HT-29 (cell line): ENCODE measurements at regions not wholly inside any gene's neighbourhood (a gene's known extent, or its start where the extent isn't known, plus 50 kb on each side); places are given as distances from the start of the nearest gene placed in this dataset.

Experiments
- DNase-seq: peaks from one replicate; pipeline ENCODE4 v3.0.0-alpha.2; 2015; ENCODE audit warnings: low spot score

DNA sequence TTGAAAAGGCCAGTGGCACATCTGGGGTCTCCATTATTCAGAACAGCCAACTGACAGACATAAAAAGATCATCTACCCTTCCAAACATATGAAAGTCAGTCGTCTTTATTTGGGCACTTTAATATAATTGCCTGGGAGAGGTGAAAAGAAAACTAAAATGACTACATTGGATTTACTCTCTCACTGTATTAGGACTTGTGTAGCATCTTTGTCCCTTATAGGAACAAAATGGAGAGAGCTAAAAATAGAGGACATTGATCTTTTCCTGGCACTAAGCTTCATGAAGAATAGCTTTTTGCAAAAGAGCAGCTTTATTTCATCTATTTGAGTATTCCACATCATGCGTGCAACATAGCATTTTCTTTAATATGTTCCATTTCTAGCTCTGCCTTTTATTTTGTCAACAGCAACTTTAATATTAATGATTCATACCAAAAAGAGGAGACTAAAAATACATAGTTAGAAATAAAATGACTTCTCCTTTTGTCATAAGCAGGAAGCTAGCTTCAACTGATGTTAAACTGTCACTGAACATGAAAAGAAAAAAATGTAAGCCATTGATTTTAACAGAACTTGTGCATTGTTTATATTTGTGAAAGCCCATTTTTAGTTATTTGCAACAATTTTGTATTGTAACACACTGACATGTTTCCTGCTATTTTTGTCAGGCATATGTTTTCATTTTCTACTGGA lies 254.6 kb downstream of the SEC23A start:
- no peak for DNase-seq

- DNase-seq: no peak
These were observed 255.9 kb downstream of the SEC23A start for GRCh38 chr14:38847161-38847560.

DNA sequence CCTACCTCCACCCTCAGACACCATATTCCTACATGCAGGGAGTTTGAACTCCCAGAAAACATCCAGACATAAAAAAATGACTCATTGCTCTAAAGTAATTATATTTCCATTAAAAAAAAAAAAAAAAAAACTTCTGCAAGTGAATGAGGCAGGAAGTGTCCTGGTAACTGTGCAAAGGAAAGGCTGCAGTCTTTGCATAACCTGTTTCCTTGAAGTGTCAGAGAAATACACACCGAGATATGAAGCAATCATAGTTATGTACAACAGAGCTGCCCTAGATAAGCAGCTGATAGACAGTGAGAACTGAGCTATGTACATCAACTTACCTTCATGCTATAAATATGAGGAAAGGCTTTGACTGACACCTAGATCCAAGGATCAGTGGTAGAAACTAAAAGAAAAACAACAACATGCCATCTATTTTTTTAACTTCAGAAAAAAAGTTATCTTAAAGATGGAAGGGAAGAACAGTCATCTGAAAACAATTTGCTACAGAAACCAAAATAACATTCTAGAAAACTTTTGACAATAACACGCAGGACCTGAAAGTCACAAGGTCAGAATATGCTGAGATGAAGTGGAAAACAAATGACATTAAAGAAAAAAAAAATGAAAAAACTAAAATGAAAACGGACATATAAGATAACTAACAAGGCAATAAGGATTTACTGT lies 263.2 kb downstream of the SEC23A start:
- no peak for DNase-seq

GRCh38 chr14:38838979-38839323 lies 264.1 kb downstream of the SEC23A start:
- DNase-seq: no peak

- no peak for DNase-seq
These were observed 264.7 kb downstream of the SEC23A start for GRCh38 chr14:38838049-38838978.

DNA sequence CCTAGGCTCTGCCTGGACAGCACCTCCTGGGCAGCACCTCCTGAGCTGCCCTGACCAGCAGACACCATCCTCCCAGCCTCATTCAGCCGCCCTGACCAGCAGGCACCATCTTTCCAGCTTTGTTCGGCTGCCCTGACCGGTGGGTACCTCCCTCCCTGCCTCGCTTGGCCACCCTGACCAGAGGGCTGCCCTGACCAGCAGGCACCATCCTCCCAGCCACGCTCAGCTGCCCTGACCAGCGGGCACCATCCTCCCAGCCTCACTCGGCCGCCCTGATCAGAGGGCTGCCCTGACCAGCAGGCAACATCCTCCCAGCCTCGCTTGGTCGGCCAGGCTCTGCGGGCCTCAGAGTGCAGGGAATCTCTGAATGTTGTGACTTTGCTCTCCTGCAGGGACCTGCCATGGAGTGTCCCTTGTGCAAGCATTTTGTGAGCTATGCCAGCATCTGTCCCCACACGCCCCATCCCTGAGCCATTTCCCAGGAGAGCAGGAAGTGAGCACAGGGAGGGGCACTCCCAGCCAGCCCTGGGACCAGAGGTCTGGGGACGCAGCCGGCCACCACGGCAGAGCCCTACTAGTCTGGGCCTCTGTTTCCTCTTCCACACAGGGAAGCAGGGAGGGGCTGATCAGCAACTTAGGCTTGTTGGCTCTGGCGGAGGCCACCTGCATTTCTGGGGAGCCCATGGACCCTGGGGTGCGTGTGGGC lies 265.5 kb downstream of the SEC23A start:
- no peak for DNase-seq

- no peak for DNase-seq
These were observed 266.5 kb downstream of the SEC23A start for GRCh38 chr14:38836539-38836938.

- no peak for DNase-seq
These were observed 267.2 kb downstream of the SEC23A start for GRCh38 chr14:38835874-38836273.

DNA sequence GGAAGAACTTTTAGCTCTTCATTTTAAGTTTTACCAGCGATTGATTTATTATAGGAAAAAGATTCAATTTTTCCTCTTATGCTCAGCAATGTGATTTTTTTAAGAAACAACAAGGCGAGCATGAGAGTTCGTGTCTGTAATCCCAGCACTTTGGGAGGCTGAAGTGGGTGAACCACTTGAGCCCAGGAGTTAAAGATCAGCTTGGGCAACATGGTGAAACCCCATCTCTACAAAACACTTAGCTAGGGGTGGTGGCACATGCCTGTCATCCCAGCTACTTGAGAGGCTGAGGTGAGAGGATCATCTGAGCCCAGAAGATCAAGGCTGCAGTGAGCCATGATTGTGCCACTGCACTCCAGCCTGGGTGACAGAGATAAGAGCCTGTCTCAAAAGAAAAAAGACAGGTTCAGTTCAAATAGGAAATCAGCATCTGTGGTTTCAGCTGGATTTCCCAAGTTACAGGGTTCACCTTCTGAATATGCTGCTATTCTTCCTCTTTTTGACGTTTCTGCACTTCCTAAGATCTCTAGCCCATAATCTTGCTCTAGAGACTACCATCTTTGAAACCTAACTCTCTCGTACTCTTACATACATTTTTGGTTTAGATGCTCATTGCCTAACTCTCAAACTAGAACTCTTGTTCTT lies 274.7 kb downstream of the SEC23A start:
- no peak for DNase-seq

DNA sequence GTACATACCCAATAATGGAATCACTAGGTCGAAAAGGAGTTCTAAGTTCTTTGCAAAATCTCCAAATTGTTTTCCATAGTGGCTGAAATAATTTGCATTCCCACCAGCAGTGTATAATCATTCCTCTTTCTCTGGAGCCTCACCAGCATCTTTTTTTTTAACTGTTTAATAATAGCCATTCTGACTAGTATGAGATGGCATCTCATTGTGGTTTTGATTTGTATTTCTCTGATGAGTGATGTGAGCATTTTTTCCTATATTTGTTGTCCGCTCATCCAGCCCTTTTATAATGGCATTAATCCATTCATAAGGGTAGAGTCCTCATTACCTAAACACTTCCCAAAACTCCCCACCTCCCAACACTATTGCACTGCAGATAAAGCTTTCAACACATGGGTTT lies 278.3 kb downstream of the SEC23A start:
- no peak for DNase-seq

DNA sequence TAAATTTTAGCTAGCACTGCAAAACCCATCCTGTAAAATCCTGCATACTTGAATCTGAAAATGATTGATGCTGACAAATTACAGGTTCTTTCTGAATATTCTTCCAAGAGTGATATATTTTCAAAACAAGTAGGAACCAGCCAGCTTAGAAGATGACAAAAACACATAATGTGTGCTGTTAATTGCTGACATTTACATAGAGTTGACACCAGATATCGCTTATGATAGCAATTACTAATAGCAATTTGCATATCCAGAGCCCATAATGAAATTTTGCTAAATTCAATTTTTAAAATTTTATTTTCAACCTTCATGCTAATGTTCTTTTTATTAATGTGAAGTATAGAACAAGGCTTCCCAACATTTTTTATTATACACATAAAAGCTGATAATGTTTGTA lies 284.5 kb downstream of the SEC23A start:
- no peak for DNase-seq

- peak; percentile 34 for DNase-seq
These were observed 294.1 kb downstream of the SEC23A start for GRCh38 chr14:38808734-38809455.

DNA sequence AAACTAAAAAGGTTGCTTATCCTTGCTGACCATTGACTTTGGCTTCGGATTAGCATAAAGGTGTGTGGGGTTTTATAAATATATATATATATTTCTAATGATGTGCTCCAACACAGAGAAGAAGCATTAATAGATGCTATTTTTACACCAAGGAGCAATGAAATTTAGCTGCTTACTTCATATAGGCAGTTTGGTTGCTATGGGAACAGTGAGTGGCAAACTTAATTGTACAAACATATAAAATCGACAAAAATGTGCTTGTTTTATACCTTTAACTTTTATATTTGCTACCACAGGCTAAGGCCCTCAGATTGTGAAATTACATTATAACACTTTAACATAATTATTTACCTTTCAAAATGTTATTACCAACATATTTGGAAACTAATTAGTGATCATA lies 303.4 kb downstream of the SEC23A start:
- DNase-seq: no peak

DNA sequence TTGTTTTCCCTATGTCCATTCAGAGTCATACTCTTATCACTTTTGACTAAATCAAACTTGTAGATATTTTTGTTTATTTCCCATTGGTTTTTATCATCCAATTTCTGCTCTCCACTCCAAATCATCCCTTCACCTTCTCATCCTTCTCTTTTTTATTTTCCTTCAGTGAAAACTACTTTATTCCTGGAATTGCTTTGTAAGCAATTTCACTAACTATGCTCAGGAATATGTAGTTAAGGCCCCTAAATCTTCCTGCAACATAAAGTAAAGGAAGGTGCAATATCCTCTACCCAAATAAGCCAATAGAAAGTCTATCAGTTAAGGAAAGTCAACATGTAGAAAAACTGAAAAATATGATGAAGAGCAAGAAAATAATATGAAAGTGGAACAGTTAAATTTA lies 308.4 kb downstream of the SEC23A start:
- no peak for DNase-seq

GRCh38 chr14:38791862-38792261 lies 311.2 kb downstream of the SEC23A start:
- no peak for DNase-seq

- DNase-seq: no peak
These were observed 312.1 kb downstream of the SEC23A start for GRCh38 chr14:38790916-38791315.

GRCh38 chr14:38789805-38790204 lies 313.2 kb downstream of the SEC23A start:
- no peak for DNase-seq

GRCh38 chr14:38788060-38788459 lies 315.0 kb downstream of the SEC23A start:
- DNase-seq: no peak

DNA sequence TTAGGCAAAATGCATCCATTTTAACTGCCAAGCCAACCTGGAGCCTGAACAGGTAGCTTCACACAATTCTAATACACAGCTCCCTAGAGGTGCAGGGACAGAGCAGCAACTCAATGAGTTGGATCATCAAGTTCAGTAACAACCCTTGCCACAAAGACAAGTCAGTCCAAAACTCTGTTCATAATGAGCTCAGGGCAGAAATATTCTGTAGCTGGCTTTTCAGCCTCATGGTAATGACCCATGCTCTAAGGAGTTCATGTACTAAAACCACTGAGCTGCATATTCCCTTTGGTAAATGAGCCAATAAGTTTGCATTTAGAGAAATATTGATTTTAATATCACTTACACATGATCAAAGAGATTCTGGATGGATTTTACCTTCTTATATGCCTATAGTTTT lies 316.1 kb downstream of the SEC23A start:
- DNase-seq: no peak

GRCh38 chr14:38777401-38777800 lies 325.6 kb downstream of the SEC23A start:
- DNase-seq: no peak

DNA sequence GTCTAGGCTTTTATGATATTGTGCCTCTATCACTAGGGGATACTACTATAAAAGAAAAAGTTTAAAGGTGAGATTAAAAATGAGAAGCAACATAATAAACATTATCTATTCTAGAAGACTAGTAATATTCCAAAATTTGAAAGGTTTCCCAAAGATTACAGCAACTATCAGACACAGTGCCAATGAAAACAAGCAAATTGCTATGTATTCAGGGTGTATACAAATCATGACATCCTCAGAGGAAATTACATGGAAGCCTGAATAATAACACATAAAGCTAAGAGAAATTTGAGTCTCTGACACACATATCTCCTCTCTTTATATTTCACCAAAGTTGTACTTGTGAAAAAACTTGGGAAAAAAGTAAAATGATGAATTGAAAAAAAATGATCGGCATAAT lies 327.0 kb downstream of the SEC23A start:
- DNase-seq: no peak
